Liver (tissue), 8 donors: ENCODE measurements at regions not wholly inside any gene's neighbourhood (a gene's known extent, or its start where the extent isn't known, plus 50 kb on each side); places are given as distances from the start of the nearest gene placed in this dataset.

ENCODE experiments used
- DNase-seq: peaks from one replicate; pipeline ENCODE4 v3.0.0-alpha.2; 2017; ENCODE audit warnings: low spot score
- H3K27ac ChIP-seq, 2 donors: one replicate each; pipeline ENCODE4 v1.7.0; 2013; ENCODE audit warnings: inconsistent platforms in 2 of 2, low read length in 2 of 2, control low read depth in 1 of 2, low read depth in 1 of 2, mild to moderate bottlenecking in 1 of 2
- H3K27me3 ChIP-seq, 4 donors: one replicate each; pipeline versions ENCODE4 v1.6.1 to v1.7.0; 2013; ENCODE audit warnings: low read length in 3 of 4, inconsistent platforms in 1 of 4, mild to moderate bottlenecking in 1 of 4, moderate library complexity in 1 of 4; ENCODE audit not compliant: control insufficient read depth in 4 of 4, insufficient read depth in 4 of 4
- H3K36me3 ChIP-seq, 4 donors: one replicate each; pipeline versions ENCODE4 v1.6.1 to v1.7.0; 2013; ENCODE audit warnings: low read length in 3 of 4, mild to moderate bottlenecking in 3 of 4, low read depth in 1 of 4, moderate library complexity in 1 of 4; ENCODE audit not compliant: control insufficient read depth in 4 of 4, insufficient read depth in 3 of 4
- H3K4me1 ChIP-seq, 4 donors: one replicate each; pipeline versions ENCODE4 v1.6.1 to v1.7.0; 2013; ENCODE audit warnings: low read length in 3 of 4, mild to moderate bottlenecking in 3 of 4, moderate library complexity in 1 of 4; ENCODE audit not compliant: control insufficient read depth in 4 of 4, insufficient read depth in 4 of 4
- H3K4me3 ChIP-seq, 3 donors: one replicate each; pipeline versions ENCODE4 v1.6.1 to v1.7.0; 2013; ENCODE audit warnings: low read length in 3 of 3, control low read depth in 1 of 3, low read depth in 1 of 3, mild to moderate bottlenecking in 1 of 3
- H3K9ac ChIP-seq, 2 donors: one replicate each; pipeline ENCODE4 v1.7.0; 2013; ENCODE audit warnings: low read length in 2 of 2, mild to moderate bottlenecking in 2 of 2, moderate library complexity in 2 of 2, control low read depth in 1 of 2, low read depth in 1 of 2
- H3K9me3 ChIP-seq, 4 donors: one replicate each; pipeline versions ENCODE4 v1.6.1 to v1.7.0; 2013; ENCODE audit warnings: low read length in 3 of 4; ENCODE audit not compliant: control insufficient read depth in 4 of 4
- EGR1 ChIP-seq, 2 donors: IDR thresholded peaks; 2 replicates each; pipeline ENCODE4 v1.6.1; 2016 to 2018; ENCODE audit warnings: antibody characterized with exemption in 2 of 2, low read depth in 2 of 2
- FOXA1 ChIP-seq: IDR thresholded peaks from 2 replicates; pipeline ENCODE4 v1.6.1; 2016; ENCODE audit warnings: antibody characterized with exemption
- FOXA2 ChIP-seq: IDR thresholded peaks from 2 replicates; pipeline ENCODE4 v1.6.1; 2016; ENCODE audit warnings: antibody characterized with exemption
- GABPA ChIP-seq, 2 donors: IDR thresholded peaks in 1 of 2; conservative IDR thresholded peaks in 1 of 2; 2 replicates each; pipeline ENCODE4 v1.6.1; 2016; ENCODE audit warnings: antibody characterized with exemption in 2 of 2, mild to moderate bottlenecking in 1 of 2, moderate library complexity in 1 of 2
- HNF4A ChIP-seq, 2 donors: conservative IDR thresholded peaks; 2 replicates each; pipeline ENCODE4 v1.6.1; 2016; ENCODE audit warnings: antibody characterized with exemption in 2 of 2, mild to moderate bottlenecking in 2 of 2
- HNF4G ChIP-seq: IDR thresholded peaks from 2 replicates; pipeline ENCODE4 v1.6.1; 2016; ENCODE audit warnings: antibody characterized with exemption
- JUND ChIP-seq, 2 donors: IDR thresholded peaks; 2 replicates each; pipeline ENCODE4 v1.6.1; 2016; ENCODE audit warnings: antibody characterized with exemption in 2 of 2
- NR2F2 ChIP-seq: IDR thresholded peaks from 2 replicates; pipeline ENCODE4 v1.6.1; 2016; ENCODE audit warnings: antibody characterized with exemption
- RAD21 ChIP-seq, 2 donors: IDR thresholded peaks; 2 replicates each; pipeline ENCODE4 v1.6.1; 2016; ENCODE audit warnings: antibody characterized with exemption in 2 of 2, mild to moderate bottlenecking in 2 of 2
- RXRA ChIP-seq, 2 donors: IDR thresholded peaks; 2 replicates each; pipeline ENCODE4 v1.6.1; 2017 to 2018; ENCODE audit warnings: antibody characterized with exemption in 2 of 2, mild to moderate bottlenecking in 1 of 2
- SP1 ChIP-seq: IDR thresholded peaks from 2 replicates; pipeline ENCODE4 v1.6.1; 2018; ENCODE audit warnings: antibody characterized with exemption, mild to moderate bottlenecking
- TAF1 ChIP-seq: conservative IDR thresholded peaks from 2 replicates; pipeline ENCODE4 v1.6.1; 2016; ENCODE audit warnings: antibody characterized with exemption, mild to moderate bottlenecking
- YY1 ChIP-seq: IDR thresholded peaks from 2 replicates; pipeline ENCODE4 v1.6.1; 2016; ENCODE audit warnings: antibody characterized with exemption, mild to moderate bottlenecking
- WGBS: extraction: QIAGEN DNeasy Blood & Tissue Kit; methylation state at CpG from one replicate; pipeline ENCODE4 v1.1.7; 2013; 5-methylcytosine and 5-hydroxymethylcytosine counted together
- TF ChIP-seq, protein P1 (sequence below): fragments of 150-350 bp; IDR thresholded peaks from 2 replicates; pipeline ENCODE4 v1.5.1; 2017; ENCODE audit warnings: improper control_type of control experiment, low read depth, low read length; ENCODE audit not compliant: missing input control
- TF ChIP-seq, protein P2 (sequence below): IDR thresholded peaks from 2 replicates; pipeline ENCODE4 v1.6.1; 2016; ENCODE audit warnings: antibody characterized with exemption
- TF ChIP-seq, protein P3 (sequence below): IDR thresholded peaks from 2 replicates; pipeline ENCODE4 v1.6.1; 2016; ENCODE audit warnings: antibody characterized with exemption, mild to moderate bottlenecking
- TF ChIP-seq, protein P4 (sequence below): IDR thresholded peaks from 2 replicates; pipeline ENCODE4 v1.6.1; 2016; ENCODE audit warnings: antibody characterized with exemption
- TF ChIP-seq, protein P5 (sequence below): IDR thresholded peaks from 2 replicates; pipeline ENCODE4 v1.6.1; 2016; ENCODE audit warnings: antibody characterized with exemption
- donor health status: healthy.
- donor health status: healthy.
- donor health status: healthy.
- donor health status: healthy.
- donor health status: healthy.

DNA sequence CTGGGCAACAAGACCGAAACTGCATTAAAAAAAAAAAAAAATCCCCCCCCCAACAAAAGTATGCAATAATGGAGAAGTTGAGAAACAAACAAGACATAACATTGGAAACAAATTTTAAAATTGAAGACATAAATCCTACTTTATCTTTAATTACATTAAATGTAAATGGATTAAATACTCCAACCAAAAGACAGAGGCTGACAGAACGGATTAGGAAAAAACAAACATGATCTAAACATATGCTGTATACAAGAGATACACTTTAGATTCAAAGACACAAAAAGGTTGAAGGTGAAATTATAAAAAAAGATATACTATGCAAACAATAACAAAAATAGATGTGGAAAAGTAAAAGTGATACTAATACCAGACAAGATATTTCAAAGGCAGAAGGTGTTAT, 350.8 kb upstream of the RGPD4 start:
- no peaks in the 10 kb centered on the region for H3K36me3 ChIP-seq
- no peak for DNase-seq
- no peak overlapping the region for H3K4me3 ChIP-seq
- H3K9me3 ChIP-seq = no peaks in the 10 kb centered on the region
- H3K4me1 ChIP-seq = no peaks in the 10 kb centered on the region
- H3K27me3 ChIP-seq = no peaks in the 10 kb centered on the region
- WGBS = 85% methylated on average over 2 of the region's 2 CpGs
- H3K9ac ChIP-seq = no peak overlapping the region
- no peak overlapping the region for H3K27ac ChIP-seq
- TF ChIP-seq JUND (IDR thresholded peaks at IDR 0.05) (no peak), GABPA (IDR thresholded peaks at IDR 0.05 in 1 of 2, conservative IDR thresholded peaks at IDR 0.05 in 1 of 2) (no peak), TAF1 (no peak), YY1 (no peak), EGR1 (IDR thresholded peaks at IDR 0.05; ENCODE audit: low read depth in 2 of 2) (no peak), HNF4A (conservative IDR thresholded peaks at IDR 0.05) (no peak), HNF4G (no peak), RXRA (IDR thresholded peaks at IDR 0.05) (no peak), FOXA2 (no peak), SP1 (no peak), RAD21 (IDR thresholded peaks at IDR 0.05) (no peak), FOXA1 (no peak), NR2F2 (no peak)
- TF ChIP-seq, protein P1, sequence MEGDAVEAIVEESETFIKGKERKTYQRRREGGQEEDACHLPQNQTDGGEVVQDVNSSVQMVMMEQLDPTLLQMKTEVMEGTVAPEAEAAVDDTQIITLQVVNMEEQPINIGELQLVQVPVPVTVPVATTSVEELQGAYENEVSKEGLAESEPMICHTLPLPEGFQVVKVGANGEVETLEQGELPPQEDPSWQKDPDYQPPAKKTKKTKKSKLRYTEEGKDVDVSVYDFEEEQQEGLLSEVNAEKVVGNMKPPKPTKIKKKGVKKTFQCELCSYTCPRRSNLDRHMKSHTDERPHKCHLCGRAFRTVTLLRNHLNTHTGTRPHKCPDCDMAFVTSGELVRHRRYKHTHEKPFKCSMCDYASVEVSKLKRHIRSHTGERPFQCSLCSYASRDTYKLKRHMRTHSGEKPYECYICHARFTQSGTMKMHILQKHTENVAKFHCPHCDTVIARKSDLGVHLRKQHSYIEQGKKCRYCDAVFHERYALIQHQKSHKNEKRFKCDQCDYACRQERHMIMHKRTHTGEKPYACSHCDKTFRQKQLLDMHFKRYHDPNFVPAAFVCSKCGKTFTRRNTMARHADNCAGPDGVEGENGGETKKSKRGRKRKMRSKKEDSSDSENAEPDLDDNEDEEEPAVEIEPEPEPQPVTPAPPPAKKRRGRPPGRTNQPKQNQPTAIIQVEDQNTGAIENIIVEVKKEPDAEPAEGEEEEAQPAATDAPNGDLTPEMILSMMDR = no peak
- TF ChIP-seq, protein P2, sequence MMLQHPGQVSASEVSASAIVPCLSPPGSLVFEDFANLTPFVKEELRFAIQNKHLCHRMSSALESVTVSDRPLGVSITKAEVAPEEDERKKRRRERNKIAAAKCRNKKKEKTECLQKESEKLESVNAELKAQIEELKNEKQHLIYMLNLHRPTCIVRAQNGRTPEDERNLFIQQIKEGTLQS = no peak
- TF ChIP-seq, protein P3, sequence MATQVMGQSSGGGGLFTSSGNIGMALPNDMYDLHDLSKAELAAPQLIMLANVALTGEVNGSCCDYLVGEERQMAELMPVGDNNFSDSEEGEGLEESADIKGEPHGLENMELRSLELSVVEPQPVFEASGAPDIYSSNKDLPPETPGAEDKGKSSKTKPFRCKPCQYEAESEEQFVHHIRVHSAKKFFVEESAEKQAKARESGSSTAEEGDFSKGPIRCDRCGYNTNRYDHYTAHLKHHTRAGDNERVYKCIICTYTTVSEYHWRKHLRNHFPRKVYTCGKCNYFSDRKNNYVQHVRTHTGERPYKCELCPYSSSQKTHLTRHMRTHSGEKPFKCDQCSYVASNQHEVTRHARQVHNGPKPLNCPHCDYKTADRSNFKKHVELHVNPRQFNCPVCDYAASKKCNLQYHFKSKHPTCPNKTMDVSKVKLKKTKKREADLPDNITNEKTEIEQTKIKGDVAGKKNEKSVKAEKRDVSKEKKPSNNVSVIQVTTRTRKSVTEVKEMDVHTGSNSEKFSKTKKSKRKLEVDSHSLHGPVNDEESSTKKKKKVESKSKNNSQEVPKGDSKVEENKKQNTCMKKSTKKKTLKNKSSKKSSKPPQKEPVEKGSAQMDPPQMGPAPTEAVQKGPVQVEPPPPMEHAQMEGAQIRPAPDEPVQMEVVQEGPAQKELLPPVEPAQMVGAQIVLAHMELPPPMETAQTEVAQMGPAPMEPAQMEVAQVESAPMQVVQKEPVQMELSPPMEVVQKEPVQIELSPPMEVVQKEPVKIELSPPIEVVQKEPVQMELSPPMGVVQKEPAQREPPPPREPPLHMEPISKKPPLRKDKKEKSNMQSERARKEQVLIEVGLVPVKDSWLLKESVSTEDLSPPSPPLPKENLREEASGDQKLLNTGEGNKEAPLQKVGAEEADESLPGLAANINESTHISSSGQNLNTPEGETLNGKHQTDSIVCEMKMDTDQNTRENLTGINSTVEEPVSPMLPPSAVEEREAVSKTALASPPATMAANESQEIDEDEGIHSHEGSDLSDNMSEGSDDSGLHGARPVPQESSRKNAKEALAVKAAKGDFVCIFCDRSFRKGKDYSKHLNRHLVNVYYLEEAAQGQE = no peak
- TF ChIP-seq, protein P4, sequence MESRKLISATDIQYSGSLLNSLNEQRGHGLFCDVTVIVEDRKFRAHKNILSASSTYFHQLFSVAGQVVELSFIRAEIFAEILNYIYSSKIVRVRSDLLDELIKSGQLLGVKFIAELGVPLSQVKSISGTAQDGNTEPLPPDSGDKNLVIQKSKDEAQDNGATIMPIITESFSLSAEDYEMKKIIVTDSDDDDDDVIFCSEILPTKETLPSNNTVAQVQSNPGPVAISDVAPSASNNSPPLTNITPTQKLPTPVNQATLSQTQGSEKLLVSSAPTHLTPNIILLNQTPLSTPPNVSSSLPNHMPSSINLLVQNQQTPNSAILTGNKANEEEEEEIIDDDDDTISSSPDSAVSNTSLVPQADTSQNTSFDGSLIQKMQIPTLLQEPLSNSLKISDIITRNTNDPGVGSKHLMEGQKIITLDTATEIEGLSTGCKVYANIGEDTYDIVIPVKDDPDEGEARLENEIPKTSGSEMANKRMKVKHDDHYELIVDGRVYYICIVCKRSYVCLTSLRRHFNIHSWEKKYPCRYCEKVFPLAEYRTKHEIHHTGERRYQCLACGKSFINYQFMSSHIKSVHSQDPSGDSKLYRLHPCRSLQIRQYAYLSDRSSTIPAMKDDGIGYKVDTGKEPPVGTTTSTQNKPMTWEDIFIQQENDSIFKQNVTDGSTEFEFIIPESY = no peak
- TF ChIP-seq, protein P5, sequence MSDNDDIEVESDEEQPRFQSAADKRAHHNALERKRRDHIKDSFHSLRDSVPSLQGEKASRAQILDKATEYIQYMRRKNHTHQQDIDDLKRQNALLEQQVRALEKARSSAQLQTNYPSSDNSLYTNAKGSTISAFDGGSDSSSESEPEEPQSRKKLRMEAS = no peak

DNA sequence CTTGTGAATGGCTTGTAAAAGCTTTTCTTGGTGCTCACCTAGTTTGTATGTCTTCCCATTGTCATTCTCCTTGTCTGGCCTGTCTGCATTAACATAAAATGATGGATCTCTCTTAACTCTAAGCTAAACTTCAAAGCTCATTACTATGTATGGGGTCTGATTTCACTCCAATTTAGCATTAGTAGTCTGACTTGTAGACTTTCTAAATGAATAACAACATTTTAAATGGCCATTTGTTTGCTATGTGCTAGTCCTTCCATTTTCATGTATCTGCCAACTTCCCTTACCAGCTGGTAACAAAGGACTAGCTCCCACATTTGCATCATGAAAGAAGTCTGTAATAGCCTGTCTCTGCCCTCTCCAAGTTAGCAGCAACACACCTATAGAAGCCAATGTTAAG, 324.2 kb upstream of the RGPD4 start:
- Histone ChIP-seq H3K4me3 (no peak overlapping the region), H3K4me1 (no peaks in the 10 kb centered on the region), H3K36me3 (no peaks in the 10 kb centered on the region), H3K27me3 (peaks cover 0 to 2% (median 0%) of the 10 kb centered on the region in 4 donors), H3K9ac (no peak overlapping the region), H3K27ac (no peak overlapping the region), H3K9me3 (no peaks in the 10 kb centered on the region)
- TF ChIP-seq GABPA (IDR thresholded peaks at IDR 0.05 in 1 of 2, conservative IDR thresholded peaks at IDR 0.05 in 1 of 2) = no peak
- no peak for TF ChIP-seq FOXA2
- TF ChIP-seq EGR1 (IDR thresholded peaks at IDR 0.05; ENCODE audit: low read depth in 2 of 2) = no peak
- TF ChIP-seq FOXA1 = no peak
- TF ChIP-seq, protein P4 = no peak
- TF ChIP-seq, protein P1 = no peak
- no peak for TF ChIP-seq JUND (IDR thresholded peaks at IDR 0.05)
- no peak for TF ChIP-seq SP1
- TF ChIP-seq RXRA (IDR thresholded peaks at IDR 0.05) = no peak
- no peak for TF ChIP-seq YY1
- no peak for TF ChIP-seq TAF1
- TF ChIP-seq, protein P2 = no peak
- DNase-seq = no peak
